Lower leg skin (tissue), 4 donors: ENCODE measurements at regions not wholly inside any gene's neighbourhood (a gene's known extent, or its start where the extent isn't known, plus 50 kb on each side); places are given as distances from the start of the nearest gene placed in this dataset.

Source experiments
- DNase-seq, 2 donors: peaks; one replicate each; pipeline ENCODE4 v3.0.0-alpha.2; 2019; ENCODE audit warnings: low spot score in 2 of 2
- H3K4me3 ChIP-seq: fragments of 200-600 bp; sonication (generic); 2 replicates; pipeline ENCODE4 v1.5.1; 2017; ENCODE audit warnings: mild to moderate bottlenecking, low read depth; ENCODE audit not compliant: poor library complexity, severe bottlenecking
- POLR2A ChIP-seq, 2 donors: fragments of 450-650 bp; IDR thresholded peaks; one replicate each; pipeline ENCODE4 v1.6.1; 2016 to 2017; ENCODE audit warnings: antibody characterized with exemption in 2 of 2, mild to moderate bottlenecking in 1 of 2, moderate library complexity in 1 of 2
- WGBS, 2 donors: methylation state at CpG; one replicate each; pipeline ENCODE4 v1.1.5; 2018; 5-methylcytosine and 5-hydroxymethylcytosine counted together
- intact Hi-C: fragments of 100-400 bp; cut with DNase I; formaldehyde crosslinking; loops from one replicate; pipeline ENCODE4 v1.15.0; 2023; ENCODE audit warnings: low total_unique reads
- TF ChIP-seq, protein P1 (sequence below), 3 donors: fragments of 450-650 bp; IDR thresholded peaks; one replicate each; pipeline ENCODE4 v1.5.1; 2016; ENCODE audit warnings: antibody characterized with exemption in 3 of 3, mild to moderate bottlenecking in 3 of 3, moderate library complexity in 2 of 3

DNA sequence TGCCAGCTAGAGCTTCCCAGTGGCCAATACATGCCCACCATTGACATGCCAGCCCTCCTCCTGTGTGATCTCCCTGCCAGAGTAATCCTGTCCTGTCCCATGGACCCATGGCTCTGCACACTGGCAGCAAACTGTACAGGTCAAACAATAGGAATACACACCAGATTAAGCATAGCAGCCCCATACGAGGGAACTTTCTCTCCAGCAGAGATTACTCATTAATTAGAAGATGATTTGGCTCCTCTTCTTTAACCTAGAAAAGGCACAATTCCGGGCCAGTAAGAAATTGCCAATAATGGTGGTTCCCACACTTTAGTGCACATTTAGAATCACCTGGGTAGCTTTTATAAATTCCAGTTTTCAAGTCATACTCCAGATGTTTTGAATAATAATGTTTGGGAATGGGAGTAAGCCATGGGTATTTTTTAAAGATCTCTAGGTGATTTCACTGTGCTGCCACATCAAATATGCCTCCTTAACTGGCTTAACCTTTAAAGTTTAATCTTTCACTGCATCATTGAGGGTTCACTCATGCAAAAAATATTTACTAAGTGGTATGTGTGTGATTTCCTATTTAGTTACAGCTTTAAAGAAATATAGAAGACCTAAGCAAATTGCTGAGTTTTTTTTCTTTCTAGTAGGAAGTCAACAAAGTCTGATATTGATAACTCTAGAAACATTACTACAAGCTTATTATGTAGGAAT is 277.6 kb upstream of the NWD2 start:
- TF ChIP-seq POLR2A (IDR thresholded peaks at IDR 0.05) = no peak
- TF ChIP-seq, protein P1, sequence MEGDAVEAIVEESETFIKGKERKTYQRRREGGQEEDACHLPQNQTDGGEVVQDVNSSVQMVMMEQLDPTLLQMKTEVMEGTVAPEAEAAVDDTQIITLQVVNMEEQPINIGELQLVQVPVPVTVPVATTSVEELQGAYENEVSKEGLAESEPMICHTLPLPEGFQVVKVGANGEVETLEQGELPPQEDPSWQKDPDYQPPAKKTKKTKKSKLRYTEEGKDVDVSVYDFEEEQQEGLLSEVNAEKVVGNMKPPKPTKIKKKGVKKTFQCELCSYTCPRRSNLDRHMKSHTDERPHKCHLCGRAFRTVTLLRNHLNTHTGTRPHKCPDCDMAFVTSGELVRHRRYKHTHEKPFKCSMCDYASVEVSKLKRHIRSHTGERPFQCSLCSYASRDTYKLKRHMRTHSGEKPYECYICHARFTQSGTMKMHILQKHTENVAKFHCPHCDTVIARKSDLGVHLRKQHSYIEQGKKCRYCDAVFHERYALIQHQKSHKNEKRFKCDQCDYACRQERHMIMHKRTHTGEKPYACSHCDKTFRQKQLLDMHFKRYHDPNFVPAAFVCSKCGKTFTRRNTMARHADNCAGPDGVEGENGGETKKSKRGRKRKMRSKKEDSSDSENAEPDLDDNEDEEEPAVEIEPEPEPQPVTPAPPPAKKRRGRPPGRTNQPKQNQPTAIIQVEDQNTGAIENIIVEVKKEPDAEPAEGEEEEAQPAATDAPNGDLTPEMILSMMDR (IDR thresholded peaks at IDR 0.05) = no peak
- DNase-seq = no peak
- intact Hi-C loops = no loop called here
- 57% methylated on average over 2 of the region's 2 CpGs for WGBS, 2 donors
- H3K4me3 ChIP-seq = no peak overlapping the region

DNA sequence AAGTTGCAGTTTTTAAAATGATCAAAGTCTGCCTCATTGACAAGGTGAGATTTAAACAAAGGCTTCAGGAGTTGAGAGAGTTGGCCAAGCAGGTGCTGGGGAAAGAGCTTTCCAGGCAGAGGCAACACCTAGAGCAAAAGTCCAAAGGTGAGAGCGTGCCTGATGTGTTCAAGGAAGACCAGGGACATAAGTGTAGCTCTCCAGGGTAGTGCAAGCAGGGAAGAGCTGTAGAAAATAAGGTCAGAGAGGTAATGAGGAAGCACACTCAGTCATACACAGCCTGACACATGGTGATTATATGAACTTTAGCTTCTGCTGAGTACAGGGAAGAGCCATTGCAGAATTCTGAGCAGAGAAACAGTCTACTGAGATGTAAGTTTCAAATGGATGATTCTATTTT is 265.0 kb upstream of the NWD2 start:
- H3K4me3 ChIP-seq = no peak overlapping the region
- no peak for DNase-seq
- 59 to 75% methylated on average over 1 of the region's 1 CpG for WGBS, 2 donors
- TF ChIP-seq, protein P1 (IDR thresholded peaks at IDR 0.05) = no peak
- no peak for TF ChIP-seq POLR2A (IDR thresholded peaks at IDR 0.05)
- intact Hi-C loops = no loop called here

DNA sequence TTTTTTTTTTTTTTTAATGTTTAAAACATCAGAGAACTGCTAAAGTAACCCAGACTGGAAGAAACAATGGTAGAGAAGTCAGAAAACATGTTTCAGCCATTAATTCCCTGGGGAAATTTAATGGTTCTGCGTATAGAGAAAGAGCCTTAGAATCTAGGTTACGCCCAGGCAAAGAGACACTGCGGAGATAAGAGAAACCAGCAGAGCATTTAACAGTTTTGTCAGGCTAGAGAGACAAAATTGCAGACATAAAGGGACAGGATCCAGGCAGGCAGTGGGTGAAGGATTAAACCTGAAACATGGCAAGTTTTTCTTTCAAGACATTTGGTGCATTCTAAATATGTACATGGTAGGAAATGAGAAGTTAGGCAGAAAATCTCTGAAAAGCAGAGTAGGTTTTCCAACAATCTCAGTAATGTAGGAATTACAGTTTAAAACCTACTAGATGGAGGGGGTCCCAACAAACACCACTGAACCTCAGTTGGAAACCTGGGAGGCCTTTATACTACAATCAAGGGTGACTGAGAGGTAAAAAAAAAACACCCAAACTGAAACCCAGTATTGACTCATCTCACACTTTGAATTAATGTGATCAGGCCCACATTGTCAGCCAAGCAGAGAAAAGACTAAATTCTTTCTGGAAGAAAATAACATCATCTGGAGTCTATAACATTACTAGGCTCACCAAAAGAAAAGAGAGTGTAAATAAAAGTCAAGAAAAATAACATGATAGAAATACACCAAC is 254.2 kb upstream of the NWD2 start:
- no peak for DNase-seq
- H3K4me3 ChIP-seq = no peak overlapping the region
- WGBS, 2 donors = 60 to 78% methylated on average over 3 of the region's 3 CpGs
- intact Hi-C loops = no loop called here
- TF ChIP-seq, protein P1 (IDR thresholded peaks at IDR 0.05) = no peak

DNA sequence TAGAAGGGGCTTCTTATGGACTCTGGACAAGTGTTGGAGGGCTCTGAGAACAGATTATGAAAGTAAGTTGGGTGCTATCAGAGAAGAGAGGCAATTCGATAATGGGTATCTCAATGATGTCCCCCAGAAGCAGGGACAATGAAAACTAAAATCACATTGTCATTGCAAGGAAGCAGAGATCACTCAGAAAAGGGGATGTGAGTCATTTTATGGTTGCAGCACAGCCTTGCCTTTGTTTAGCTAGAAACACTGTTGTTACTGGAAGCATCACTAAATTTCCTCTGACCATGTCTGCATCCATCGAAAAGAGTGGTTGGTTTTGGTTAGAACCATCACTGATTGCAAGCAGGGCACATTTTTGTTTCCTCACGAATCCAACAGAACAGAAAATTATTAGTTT is 246.8 kb upstream of the NWD2 start:
- TF ChIP-seq, protein P1 (IDR thresholded peaks at IDR 0.05) = no peak
- no peak for TF ChIP-seq POLR2A (IDR thresholded peaks at IDR 0.05)
- no peak overlapping the region for H3K4me3 ChIP-seq
- intact Hi-C loops = no loop called here
- WGBS, 2 donors = 77 to 78% methylated on average over 3 of the region's 3 CpGs
- no peak for DNase-seq

DNA sequence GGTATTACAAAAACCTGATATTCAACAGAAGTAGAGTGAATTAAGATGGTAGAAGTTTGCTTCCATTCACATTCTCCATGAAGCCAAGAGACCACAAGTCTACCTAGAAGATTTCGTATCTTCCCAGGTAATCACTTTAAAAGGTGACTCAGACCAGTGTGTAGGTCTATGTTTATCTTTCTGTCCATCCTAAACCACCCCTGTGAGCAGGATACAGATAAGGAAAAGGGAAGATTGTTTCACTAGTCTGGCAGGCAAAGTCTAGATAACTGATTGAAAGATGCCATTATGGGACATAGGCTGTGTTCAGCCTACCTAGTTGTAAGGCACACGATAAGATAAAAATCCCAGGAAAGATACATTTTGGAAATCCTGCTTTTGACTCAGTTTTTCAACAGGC is 244.3 kb upstream of the NWD2 start:
- TF ChIP-seq POLR2A (IDR thresholded peaks at IDR 0.05) = no peak
- TF ChIP-seq, protein P1 (IDR thresholded peaks at IDR 0.05) = no peak
- H3K4me3 ChIP-seq = no peak overlapping the region
- intact Hi-C loops = no loop called here
- no peak for DNase-seq
- 90 to 95% methylated on average over 2 of the region's 2 CpGs for whole genome bisulfite sequencing, 2 donors
